ENCODE measurements at regions not wholly inside any gene's neighbourhood (a gene's known extent, or its start where the extent isn't known, plus 50 kb on each side); places are given as distances from the start of the nearest gene placed in this dataset.
A peak's percentile ranks its signal among the peaks of the same experiment; 100 is the strongest.
"Not testable (repeated sequence)": the region's sequence is repeated elsewhere in the genome, so short reads cannot be mapped to it uniquely, and the experiment has no call there.

- no peak for DNase-seq (ENCODE audit: low read depth)
These were observed 297.8 kb upstream of the RSPO3 start for GRCh38 chr6:126820634-126821033.

GRCh38 chr6:126821706-126822105, 296.8 kb upstream of the RSPO3 start:
- in situ Hi-C loops (cut with HindIII; ENCODE audit: low pct_unique_long_range_greater_than_20kb, low sequenced_read_pairs): no loop called here
- no peak for DNase-seq (ENCODE audit: low read depth)

More at GRCh38 chr6:126820634-126821033, 297.8 kb upstream of the RSPO3 start:
- in situ Hi-C loops (cut with HindIII; ENCODE audit: low pct_unique_long_range_greater_than_20kb, low sequenced_read_pairs): no loop called here

GRCh38 chr6:126824226-126824625, 294.2 kb upstream of the RSPO3 start:
- in situ Hi-C loops (cut with HindIII; ENCODE audit: low pct_unique_long_range_greater_than_20kb, low sequenced_read_pairs): no loop called here
- peak; percentile 23 for DNase-seq (ENCODE audit: low read depth)

- DNase-seq (ENCODE audit: low read depth): no peak
- in situ Hi-C loops (cut with HindIII; ENCODE audit: low pct_unique_long_range_greater_than_20kb, low sequenced_read_pairs): no loop called here
These were observed 293.7 kb upstream of the RSPO3 start for GRCh38 chr6:126824815-126825214.

- DNase-seq (ENCODE audit: low read depth): no peak
- in situ Hi-C loops (cut with HindIII; ENCODE audit: low pct_unique_long_range_greater_than_20kb, low sequenced_read_pairs): no loop called here
These were observed 292.2 kb upstream of the RSPO3 start for GRCh38 chr6:126826166-126826714.

- in situ Hi-C loops (cut with HindIII; ENCODE audit: low pct_unique_long_range_greater_than_20kb, low sequenced_read_pairs): no loop called here
- no peak for DNase-seq (ENCODE audit: low read depth)
These were observed 287.0 kb upstream of the RSPO3 start for GRCh38 chr6:126831461-126831860.

- no peak for DNase-seq (ENCODE audit: low read depth)
- in situ Hi-C loops (cut with HindIII; ENCODE audit: low pct_unique_long_range_greater_than_20kb, low sequenced_read_pairs): no loop called here
These were observed 275.7 kb upstream of the RSPO3 start for GRCh38 chr6:126842769-126843168.

- DNase-seq (ENCODE audit: low read depth): no peak
- in situ Hi-C loops (cut with HindIII; ENCODE audit: low pct_unique_long_range_greater_than_20kb, low sequenced_read_pairs): no loop called here
These were observed 270.4 kb upstream of the RSPO3 start for GRCh38 chr6:126848119-126848518.

GRCh38 chr6:126867641-126868040, 250.8 kb upstream of the RSPO3 start:
- DNase-seq (ENCODE audit: low read depth): no peak
- in situ Hi-C loops (cut with HindIII; ENCODE audit: low pct_unique_long_range_greater_than_20kb, low sequenced_read_pairs): no loop called here

- no peak for DNase-seq (ENCODE audit: low read depth)
- in situ Hi-C loops (cut with HindIII; ENCODE audit: low pct_unique_long_range_greater_than_20kb, low sequenced_read_pairs): no loop called here
These were observed 245.1 kb upstream of the RSPO3 start for GRCh38 chr6:126873351-126873750.

GRCh38 chr6:126873791-126874190, 244.7 kb upstream of the RSPO3 start:
- DNase-seq (ENCODE audit: low read depth): no peak
- in situ Hi-C loops (cut with HindIII; ENCODE audit: low pct_unique_long_range_greater_than_20kb, low sequenced_read_pairs): no loop called here

GRCh38 chr6:126876446-126876845, 242.0 kb upstream of the RSPO3 start:
- DNase-seq (ENCODE audit: low read depth): no peak
- in situ Hi-C loops (cut with HindIII; ENCODE audit: low pct_unique_long_range_greater_than_20kb, low sequenced_read_pairs): no loop called here

GRCh38 chr6:126880964-126881363, 237.5 kb upstream of the RSPO3 start:
- in situ Hi-C loops (cut with HindIII; ENCODE audit: low pct_unique_long_range_greater_than_20kb, low sequenced_read_pairs): no loop called here
- no peak for DNase-seq (ENCODE audit: low read depth)

- no peak for DNase-seq (ENCODE audit: low read depth)
- in situ Hi-C loops (cut with HindIII; ENCODE audit: low pct_unique_long_range_greater_than_20kb, low sequenced_read_pairs): no loop called here
These were observed 232.4 kb upstream of the RSPO3 start for GRCh38 chr6:126886106-126886505.

GRCh38 chr6:126888727-126889725, 229.4 kb upstream of the RSPO3 start:
- in situ Hi-C loops (cut with HindIII; ENCODE audit: low pct_unique_long_range_greater_than_20kb, low sequenced_read_pairs): no loop called here
- no peak for DNase-seq (ENCODE audit: low read depth)

GRCh38 chr6:126890055-126890454, 228.4 kb upstream of the RSPO3 start:
- DNase-seq (ENCODE audit: low read depth): no peak
- in situ Hi-C loops (cut with HindIII; ENCODE audit: low pct_unique_long_range_greater_than_20kb, low sequenced_read_pairs): no loop called here

GRCh38 chr6:126891158-126891557, 227.3 kb upstream of the RSPO3 start:
- no peak for DNase-seq (ENCODE audit: low read depth)
- in situ Hi-C loops (cut with HindIII; ENCODE audit: low pct_unique_long_range_greater_than_20kb, low sequenced_read_pairs): no loop called here

GRCh38 chr6:126892869-126893268, 225.6 kb upstream of the RSPO3 start:
- in situ Hi-C loops (cut with HindIII; ENCODE audit: low pct_unique_long_range_greater_than_20kb, low sequenced_read_pairs); DNase-seq (ENCODE audit: low read depth): not testable (repeated sequence)

- in situ Hi-C loops (cut with HindIII; ENCODE audit: low pct_unique_long_range_greater_than_20kb, low sequenced_read_pairs): no loop called here
- no peak for DNase-seq (ENCODE audit: low read depth)
These were observed 220.7 kb upstream of the RSPO3 start for GRCh38 chr6:126897758-126898157.

GRCh38 chr6:126904176-126904575, 214.3 kb upstream of the RSPO3 start:
- DNase-seq (ENCODE audit: low read depth): no peak
- in situ Hi-C loops (cut with HindIII; ENCODE audit: low pct_unique_long_range_greater_than_20kb, low sequenced_read_pairs): no loop called here

Data from Caki2 (cell line).